ENCODE measurements at regions not wholly inside any gene's neighbourhood (a gene's known extent, or its start where the extent isn't known, plus 50 kb on each side); places are given as distances from the start of the nearest gene placed in this dataset.

DNA sequence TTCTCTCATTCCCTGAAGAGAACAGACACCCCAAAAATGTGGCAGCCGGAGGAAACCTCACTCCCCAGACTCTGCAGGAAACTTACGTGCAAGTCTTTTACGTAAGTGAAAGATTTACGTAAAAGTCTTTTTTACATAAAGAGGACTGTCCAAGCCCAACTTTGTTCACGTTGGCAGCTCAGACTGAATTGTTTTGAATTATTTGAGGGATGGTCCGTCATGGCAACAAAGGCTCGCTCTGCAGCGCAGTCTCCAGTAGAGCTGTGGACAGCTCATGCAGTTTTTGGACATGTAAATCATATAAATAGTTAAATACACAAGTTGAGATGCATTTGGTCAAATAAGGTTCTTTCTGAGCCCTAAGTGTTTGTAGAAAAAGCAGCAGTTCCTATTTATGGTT, 394.8 kb downstream of the QKI start:
- H3K23ac ChIP-seq (ENCODE audit: insufficient read length, low read depth, low read length), result no peak overlapping the region
- H4K8ac ChIP-seq (replicated peaks; ENCODE audit: insufficient read length, low read depth, low read length), result no peak overlapping the region
- DNase-seq, result no peak
- no peak overlapping the region for H3K9ac ChIP-seq (ENCODE audit: extremely low read depth, insufficient read length, low read length)
- no peak overlapping the region for H4K5ac ChIP-seq (ENCODE audit: insufficient read length, low read depth, low read length)
- no peaks in the 10 kb centered on the region for H4K20me1 ChIP-seq (ENCODE audit: control insufficient read depth, insufficient read depth, insufficient read length)
- Mint-ChIP-seq H3K4me3 (no peak overlapping the region), H3K27ac (no peak overlapping the region), H3K27me3 (ENCODE audit: low read depth) (no peaks in the 10 kb centered on the region), H3K4me1 (peaks cover 15 to 17% of the 10 kb centered on the region in 2 experiments), H3K36me3 (ENCODE audit: insufficient read depth in 1 of 3, low read depth in 3 of 3) (no peaks in the 10 kb centered on the region), H3K9me3 (no peaks in the 10 kb centered on the region)
- no peak overlapping the region for H3T11ph ChIP-seq (ENCODE audit: low read length)
- WGBS (ENCODE audit: extremely low coverage, insufficient read length, low lambda C conversion rate), result no CpG with 5 or more reads among the region's 8 CpGs
- no peak overlapping the region for H2AK5ac ChIP-seq (ENCODE audit: insufficient read length, low read length)
- H2BK20ac ChIP-seq (ENCODE audit: low read depth, low read length, poor library complexity, severe bottlenecking), result no peak overlapping the region
- H3K4me2 ChIP-seq (ENCODE audit: insufficient read depth, insufficient read length, low read length), result no peak overlapping the region
- no peak overlapping the region for H3K14ac ChIP-seq (ENCODE audit: insufficient read depth, low read length)
- H2AFZ ChIP-seq (ENCODE audit: low read length), result no peak overlapping the region
- H2BK12ac ChIP-seq (ENCODE audit: insufficient read length, low read depth, low read length), result no peak overlapping the region
- no peak overlapping the region for H3K56ac ChIP-seq (ENCODE audit: insufficient read length, low read depth, low read length)
- H3K4ac ChIP-seq (ENCODE audit: low read depth, low read length), result no peak overlapping the region
- TF ChIP-seq, protein P1, sequence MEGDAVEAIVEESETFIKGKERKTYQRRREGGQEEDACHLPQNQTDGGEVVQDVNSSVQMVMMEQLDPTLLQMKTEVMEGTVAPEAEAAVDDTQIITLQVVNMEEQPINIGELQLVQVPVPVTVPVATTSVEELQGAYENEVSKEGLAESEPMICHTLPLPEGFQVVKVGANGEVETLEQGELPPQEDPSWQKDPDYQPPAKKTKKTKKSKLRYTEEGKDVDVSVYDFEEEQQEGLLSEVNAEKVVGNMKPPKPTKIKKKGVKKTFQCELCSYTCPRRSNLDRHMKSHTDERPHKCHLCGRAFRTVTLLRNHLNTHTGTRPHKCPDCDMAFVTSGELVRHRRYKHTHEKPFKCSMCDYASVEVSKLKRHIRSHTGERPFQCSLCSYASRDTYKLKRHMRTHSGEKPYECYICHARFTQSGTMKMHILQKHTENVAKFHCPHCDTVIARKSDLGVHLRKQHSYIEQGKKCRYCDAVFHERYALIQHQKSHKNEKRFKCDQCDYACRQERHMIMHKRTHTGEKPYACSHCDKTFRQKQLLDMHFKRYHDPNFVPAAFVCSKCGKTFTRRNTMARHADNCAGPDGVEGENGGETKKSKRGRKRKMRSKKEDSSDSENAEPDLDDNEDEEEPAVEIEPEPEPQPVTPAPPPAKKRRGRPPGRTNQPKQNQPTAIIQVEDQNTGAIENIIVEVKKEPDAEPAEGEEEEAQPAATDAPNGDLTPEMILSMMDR (conservative IDR thresholded peaks at IDR 0.05), result no peak
- H3K79me2 ChIP-seq (ENCODE audit: insufficient read depth, low read length), result no peaks in the 10 kb centered on the region
- no peaks in the 10 kb centered on the region for H3K27me3 ChIP-seq (ENCODE audit: insufficient read depth, low read length)
- no peak overlapping the region for H2BK5ac ChIP-seq (ENCODE audit: insufficient read length, low read length)
- no peaks in the 10 kb centered on the region for H3K4me1 ChIP-seq (ENCODE audit: insufficient read depth, low read length)
- no peak overlapping the region for H2BK120ac ChIP-seq (ENCODE audit: low read depth, low read length, poor library complexity, severe bottlenecking)
- H2BK15ac ChIP-seq (ENCODE audit: low read depth, low read length), result no peak overlapping the region
- no peaks in the 10 kb centered on the region for H3K79me1 ChIP-seq (ENCODE audit: insufficient read depth, low read depth, low read length, poor library complexity, severe bottlenecking)
- no peaks in the 10 kb centered on the region for H3K23me2 ChIP-seq (ENCODE audit: insufficient read length, low read depth, low read length, poor library complexity, severe bottlenecking)
- no peak overlapping the region for H3K27ac ChIP-seq (ENCODE audit: insufficient read length, low read depth, low read length)
- H3K18ac ChIP-seq (ENCODE audit: insufficient read length, low read depth, low read length), result no peak overlapping the region
- no peak overlapping the region for H4K91ac ChIP-seq (ENCODE audit: insufficient read length, low read depth, low read length)
- no peaks in the 10 kb centered on the region for H3K9me3 ChIP-seq (ENCODE audit: control insufficient read depth, low read depth, low read length)

Data from H9 (cell line).